HG02798 (cell line): ENCODE measurements at regions not wholly inside any gene's neighbourhood (a gene's known extent, or its start where the extent isn't known, plus 50 kb on each side); places are given as distances from the start of the nearest gene placed in this dataset.

Source experiments
- ATAC-seq: cut with Tn5 transposase; IDR thresholded peaks from one replicate; pipeline ENCODE4 v1.9.1; 2021; ENCODE audit warnings: mild to moderate bottlenecking; ENCODE audit not compliant: unreplicated experiment, poor library complexity

DNA sequence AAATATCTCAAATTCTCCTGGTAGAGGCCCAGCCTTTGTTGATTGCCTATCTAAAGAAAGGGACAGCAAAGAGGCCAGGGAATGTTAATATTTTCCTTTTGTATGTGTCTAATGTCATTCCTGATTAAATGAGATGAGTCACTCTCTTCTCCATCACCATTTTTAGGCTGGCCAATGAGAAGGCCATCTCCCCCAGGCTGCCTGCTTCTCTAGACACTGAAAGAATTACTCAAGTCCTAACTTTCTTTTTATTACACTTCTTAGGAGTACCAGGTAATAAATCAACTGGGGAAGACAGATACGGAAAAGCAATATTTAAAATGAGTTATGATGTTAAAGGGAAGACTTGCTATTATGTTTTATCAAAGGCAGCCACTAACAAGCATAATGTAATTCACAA is 259.2 kb upstream of the SORL1-AS1 start:
- no peak for ATAC-seq

DNA sequence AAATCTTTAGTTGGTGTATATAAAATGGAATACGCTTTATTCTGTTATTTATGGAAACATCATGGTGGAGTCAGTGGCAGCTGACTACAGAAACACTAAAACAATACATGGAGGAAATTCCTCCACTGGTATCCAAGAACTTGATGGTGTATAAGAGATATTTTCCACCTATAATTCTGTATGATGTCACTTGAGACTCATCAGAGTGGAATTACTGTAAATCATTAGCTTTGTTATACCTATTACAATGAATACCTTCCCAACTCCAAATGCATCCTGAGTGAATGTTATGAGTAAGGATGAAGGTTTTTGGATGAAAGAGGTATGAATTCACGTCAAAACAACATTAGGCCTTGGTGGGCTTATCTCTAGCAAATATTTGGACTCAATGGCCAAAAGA is 258.5 kb upstream of the SORL1-AS1 start:
- no peak for ATAC-seq

DNA sequence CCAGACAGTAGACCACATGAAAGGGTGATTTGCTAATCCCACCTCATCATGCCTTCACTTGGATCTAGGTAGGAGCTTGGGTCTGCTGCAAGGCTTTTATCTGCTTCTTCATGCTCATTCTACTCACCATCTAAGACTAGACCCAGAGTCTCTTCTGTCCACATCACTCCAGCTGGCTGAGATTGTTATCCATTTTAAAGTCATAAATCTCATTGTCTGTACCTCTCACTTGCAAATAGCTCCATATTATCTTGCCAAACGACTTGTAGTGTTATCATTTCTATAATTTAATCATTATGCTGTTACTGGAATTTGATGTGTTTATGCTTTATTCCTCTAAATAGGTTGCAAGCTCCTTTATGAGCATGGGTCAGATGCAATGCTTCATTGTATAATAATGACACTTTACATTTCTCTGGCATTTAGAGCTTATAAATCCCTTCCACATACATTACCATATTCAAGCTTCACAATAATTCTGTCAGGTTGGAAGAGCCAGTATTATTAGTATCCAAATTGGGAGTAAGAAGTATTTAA is 254.2 kb upstream of the SORL1-AS1 start:
- ATAC-seq, result no peak

DNA sequence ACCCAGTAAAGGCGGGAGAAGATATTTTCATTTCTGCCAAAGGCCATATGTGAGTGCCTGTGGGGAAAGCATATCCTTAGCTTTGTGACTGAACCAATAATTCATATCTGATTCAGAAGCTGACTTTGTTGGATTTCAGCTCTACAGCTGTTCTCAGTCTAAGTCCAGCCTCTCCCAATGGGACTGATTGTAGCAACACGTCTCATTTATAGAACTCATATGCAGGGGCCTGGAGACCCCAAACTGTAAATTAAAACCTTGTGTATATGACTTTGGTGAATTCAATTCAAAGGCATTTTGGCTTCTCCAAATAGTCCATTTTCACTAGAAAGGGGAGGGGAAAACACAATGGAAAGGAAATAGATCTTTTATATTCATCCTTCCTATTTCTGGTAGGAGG is 250.4 kb upstream of the SORL1-AS1 start:
- ATAC-seq, result no peak

DNA sequence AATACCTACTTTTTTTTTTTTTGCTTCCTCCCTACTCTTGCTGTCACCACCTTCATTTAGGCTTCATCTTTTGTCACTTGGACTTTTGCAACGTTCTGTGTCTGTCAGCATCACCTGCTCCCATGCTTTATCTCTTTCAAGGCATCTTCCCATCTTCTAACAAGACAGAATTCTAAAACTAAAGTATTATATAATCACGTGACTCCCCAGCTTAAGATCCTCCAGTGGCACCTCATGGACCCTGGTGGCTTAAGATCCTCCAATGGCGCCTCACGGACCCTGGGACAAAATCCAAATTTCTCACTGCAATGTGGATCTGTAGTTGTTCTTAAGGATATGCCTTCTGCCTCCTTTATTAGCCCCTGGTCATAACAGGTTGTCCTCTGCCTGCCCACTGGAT is 248.2 kb upstream of the SORL1-AS1 start:
- no peak for ATAC-seq

DNA sequence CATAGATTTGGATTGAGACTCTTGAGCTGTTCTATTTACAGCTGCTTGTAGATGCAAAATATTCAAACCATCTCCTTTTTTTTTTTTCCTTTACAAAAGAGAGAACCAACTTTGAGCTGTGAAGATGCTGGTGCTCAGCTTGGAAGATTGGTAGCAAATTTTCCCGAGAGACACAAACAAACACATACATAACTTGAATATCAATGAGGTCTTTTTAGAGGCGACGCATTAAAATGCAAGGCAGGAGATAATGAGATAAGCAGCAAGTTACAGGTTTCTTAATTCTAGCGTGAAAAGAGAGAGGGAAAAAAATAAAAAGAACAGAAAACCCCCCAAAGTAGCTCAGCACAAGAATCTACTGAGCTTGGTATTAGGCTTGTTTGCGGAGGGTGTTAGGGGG is 247.0 kb upstream of the SORL1-AS1 start:
- no peak for ATAC-seq

DNA sequence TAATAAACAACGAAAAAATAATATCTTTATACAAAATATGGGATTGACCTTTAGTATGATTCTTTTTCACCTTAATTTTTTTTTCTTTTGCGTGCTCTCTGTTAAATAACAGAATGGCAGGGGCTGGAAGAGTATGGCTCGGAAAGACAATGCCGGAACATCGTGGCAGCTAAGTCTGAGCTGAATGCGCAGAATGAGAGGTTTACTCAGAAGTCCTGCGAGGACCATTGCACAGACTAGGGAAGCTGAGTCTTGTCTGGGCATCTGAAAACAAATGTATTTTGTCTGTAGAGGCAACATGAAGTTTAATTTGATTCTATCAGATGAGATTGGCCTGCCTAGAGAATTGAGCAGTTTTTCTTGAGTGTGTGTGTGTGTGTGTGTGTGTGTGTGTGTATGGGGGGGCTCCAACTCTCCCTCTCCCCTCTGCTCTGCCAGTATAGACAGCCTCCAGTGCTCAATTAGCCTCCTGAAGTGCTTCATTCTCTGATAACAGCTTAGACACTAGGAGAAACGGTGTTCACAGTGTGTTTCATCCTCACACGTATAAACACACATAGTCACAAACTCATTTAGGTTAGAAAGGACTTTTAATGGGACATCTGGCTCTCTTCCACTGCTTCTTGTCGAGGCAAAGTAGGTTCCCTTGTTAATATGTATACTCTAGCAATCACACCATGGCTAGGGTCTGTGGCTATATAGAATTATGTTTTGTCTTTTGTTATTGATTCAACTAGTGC is 244.3 kb upstream of the SORL1-AS1 start:
- no peak for ATAC-seq

DNA sequence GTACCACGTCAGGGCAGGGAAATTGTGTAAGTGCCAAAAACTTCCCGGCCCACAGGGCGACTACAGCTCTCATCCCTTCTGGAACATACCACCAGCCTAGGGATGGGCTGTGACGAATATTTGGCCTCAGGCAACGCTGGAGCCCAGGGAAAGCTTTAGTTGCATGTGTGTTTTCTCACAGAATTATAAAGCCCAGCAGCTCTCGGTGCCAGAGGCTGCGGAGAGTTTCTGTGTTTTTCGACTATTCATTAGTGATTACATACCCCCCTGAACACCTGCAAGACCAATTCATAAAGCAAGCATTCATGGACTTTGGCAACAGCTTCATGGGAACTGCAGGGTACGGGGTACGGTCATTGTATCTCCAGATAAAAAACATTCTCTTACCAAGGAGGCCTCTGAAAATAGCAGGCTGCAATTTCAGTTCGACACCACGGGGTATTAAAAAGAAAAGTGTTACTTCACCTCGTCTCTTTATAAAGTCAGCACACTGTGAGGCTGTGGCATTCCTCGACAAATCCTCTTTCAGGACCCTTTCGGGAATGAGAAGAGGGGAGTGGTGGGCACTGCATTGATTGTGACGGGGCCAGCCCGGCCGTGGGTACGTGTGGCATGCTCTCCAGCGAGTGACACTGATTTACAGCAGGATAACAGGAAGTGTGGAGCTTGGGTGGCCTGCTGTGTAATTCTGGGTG is 243.6 kb upstream of the SORL1-AS1 start:
- no peak for ATAC-seq

DNA sequence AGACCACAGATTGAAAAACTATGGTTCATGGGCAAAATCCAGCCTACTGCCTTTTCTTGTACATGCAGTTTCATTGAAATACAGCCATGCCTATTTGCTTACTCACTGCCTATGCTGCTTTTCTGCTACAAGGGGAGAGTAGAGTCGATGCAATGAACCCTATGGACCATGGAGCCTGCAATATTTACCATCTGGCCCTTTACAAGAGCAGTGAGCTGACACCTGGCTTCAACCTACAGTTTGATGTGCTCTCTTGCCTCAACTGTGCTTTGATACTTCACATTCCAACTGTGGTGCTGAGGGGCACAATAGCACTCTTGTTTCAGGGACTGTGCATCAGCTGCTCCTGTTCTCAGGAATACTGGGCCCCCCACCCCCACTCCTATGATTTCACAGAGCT is 239.5 kb upstream of the SORL1-AS1 start:
- ATAC-seq, result no peak

DNA sequence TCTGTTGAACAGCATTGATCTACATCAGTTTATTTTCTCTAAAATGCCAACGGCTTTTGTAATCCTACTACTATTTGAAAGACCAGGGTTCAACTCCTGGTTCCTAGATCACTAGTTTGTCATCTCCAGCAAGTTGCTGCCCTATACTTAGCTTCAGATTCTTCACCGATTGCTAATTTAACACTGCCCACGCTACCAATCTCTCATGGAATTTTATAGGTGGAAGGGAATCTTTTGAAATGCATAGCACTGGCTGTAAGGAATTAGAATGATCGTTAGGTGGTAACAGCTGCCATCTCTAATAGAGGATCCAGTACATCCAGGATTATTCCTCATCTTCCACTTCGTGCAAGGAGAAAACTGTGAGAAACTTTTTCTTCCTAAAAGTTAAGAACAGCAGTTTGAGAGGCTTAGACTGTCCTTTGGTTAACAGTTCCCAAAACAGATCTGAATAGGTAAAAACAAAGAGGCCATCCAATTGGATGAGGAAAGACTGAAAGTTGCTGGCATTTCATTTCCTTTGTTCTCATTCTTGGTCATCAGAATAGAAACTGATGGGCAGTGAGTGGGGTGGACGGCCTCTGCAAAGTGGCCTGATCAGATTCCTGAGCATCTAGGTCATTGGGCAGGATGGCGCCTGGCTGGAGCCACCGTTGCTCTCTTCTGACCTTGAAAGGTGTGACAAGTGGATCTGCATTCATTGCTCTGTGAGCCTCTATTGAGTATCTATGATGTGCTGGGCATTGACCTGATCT is 236.3 kb upstream of the SORL1-AS1 start:
- ATAC-seq, result no peak

DNA sequence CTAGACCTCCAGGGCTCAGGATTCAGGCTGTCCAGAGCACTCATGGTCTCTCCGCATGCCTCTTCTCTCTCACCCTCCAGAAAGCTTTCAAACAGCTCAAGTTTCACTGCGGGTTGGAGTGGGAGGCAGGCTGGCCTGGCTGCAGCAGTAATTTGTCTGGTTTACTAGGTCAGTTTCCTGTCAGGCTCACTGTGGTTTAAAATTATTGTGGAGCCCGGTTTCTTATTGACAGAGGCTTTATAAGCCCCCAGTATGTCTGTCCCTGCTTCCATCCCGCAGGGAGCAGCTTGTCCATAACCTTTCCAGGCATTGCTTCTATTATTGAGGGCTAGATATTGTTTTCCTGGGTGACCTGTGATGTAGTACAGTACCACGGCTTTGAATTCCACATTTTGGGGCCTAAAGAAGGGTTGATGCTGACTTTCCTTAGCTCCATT is 235.3 kb upstream of the SORL1-AS1 start:
- ATAC-seq, result no peak

DNA sequence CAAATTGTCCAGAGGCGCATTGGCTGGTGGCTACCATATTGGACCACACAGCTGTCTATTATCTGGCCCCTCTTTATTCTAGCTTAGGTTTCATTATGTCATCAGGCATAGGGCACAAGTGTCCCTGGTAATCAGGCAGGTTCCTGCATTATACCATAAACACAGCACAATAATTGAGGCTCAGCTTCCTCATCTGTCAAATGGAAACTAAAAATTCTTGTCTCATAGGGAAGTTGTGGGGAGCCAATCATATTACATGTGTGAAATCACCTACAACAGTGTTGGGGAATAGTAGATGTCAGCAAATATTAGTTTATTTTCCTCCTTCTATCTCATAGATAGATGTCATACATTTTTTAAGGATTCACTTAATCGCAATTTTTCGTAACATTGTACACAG is 231.0 kb upstream of the SORL1-AS1 start:
- no peak for ATAC-seq
